ENCODE measurements at regions not wholly inside any gene's neighbourhood (a gene's known extent, or its start where the extent isn't known, plus 50 kb on each side); places are given as distances from the start of the nearest gene placed in this dataset.
"Not testable (repeated sequence)": the region's sequence is repeated elsewhere in the genome, so short reads cannot be mapped to it uniquely, and the experiment has no call there.

DNA sequence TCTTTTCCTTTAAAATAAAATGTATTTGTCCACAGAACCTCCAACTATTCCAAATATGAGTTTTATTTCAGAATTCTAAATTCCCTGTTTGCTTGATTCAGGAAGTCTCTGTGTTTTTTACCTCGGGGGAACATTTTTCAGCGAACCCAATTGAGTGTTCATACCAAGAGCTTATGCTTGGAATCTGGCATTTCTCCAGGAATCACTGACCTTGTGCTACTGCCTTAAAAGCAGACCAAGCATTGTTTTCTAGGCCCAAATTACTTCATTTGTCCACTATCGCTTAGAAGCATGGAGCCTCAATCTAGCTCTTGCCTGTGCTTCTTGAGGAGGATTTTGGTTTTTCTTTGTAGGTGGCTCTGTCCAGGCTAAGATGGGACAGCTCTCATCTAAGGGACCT, 59.4 kb downstream of the EBLN1 start:
- no peak for DNase-seq

DNA sequence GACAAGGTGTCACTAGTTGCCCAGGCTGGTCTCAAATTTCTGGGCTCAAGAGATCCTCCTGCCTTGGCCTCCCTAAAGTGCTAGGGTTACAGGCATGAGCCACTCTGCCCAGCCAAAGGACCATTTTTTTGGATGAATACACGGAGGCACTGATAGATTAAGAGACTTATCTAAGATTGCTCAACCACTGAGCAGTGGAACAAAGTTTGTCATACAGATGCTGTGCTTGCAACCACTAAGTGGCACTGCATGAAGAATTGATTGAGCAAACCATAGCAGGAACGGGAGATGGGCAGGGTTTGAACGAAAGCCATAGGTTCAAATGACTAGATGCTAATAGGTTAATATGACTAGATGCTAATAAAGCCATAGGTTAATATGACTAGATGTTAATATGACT, 61.1 kb downstream of the EBLN1 start:
- DNase-seq = no peak

DNA sequence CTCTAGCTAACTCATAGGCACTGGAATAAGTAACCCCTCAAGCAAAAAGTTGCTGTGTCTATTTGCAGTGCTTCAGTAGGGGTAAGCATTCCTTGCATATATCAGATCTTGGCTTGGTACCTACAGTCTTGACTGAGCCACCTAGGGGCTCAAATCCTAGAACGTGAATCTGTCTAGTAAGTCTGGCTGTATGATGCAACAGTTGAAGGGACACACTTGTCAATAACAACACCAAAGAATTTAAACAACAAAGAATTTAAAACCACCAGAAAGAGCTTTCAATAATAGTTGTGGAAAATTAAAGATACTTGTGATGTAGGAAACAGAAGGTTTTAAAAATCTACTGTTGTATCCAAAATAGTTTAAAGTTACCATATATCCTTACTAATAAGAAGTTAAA, 65.4 kb downstream of the EBLN1 start:
- no peak for DNase-seq

DNA sequence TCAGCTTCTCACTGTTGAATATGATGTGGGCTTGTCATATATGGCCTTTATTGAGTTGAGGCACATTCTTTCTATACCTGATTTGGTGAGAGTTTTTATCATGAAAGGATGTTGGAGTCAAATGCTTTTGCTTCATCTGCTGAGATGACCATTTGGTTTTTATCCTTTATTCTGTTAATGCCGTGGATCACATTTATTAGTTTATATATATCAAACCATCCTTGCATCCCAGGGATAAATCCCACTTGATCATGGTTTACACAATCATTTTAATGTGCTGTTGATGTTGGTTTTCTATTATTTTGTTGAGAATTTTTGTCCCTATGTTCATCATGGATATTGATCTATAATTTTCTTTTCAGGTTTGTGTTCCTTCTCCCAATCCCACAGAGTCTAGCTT, 67.0 kb downstream of the EBLN1 start:
- no peak for DNase-seq

DNA sequence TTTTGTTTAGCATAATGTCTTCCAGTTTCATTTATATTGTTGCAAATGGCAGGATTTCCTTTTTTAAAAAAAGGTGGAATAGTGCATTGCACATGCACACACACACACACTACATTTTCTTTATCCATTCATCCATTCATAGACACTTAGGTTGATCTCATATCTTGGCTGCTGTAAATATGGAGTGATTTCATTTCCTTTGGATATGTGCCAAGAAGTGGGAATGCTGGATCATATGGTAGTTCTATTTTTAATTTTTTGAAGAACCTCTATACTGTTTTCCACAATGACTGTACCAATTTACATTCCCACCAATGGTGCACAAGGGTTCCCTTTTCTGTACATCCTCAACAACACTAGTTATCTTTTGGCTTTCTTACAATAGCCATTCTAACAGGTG, 68.9 kb downstream of the EBLN1 start:
- DNase-seq = no peak

DNA sequence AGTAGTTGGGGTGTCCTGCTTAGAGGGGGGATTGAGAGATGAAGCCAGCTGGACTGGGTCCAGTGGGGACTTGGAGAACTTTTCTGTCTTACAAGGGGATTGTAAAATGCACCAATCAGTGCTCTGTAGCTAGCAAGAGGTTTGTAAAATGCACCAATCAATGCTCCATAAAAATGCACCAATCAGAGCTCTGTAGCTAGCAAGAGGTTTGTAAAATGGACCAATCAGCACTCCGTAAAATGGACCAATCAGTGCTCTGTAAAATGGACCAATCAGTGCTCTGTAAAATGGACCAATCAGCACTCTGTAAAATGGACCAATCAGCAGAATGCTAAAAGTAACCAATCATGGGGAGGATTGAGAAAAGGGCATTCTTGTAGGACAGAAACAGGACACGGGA, 71.9 kb downstream of the EBLN1 start:
- not testable (repeated sequence) for DNase-seq

DNA sequence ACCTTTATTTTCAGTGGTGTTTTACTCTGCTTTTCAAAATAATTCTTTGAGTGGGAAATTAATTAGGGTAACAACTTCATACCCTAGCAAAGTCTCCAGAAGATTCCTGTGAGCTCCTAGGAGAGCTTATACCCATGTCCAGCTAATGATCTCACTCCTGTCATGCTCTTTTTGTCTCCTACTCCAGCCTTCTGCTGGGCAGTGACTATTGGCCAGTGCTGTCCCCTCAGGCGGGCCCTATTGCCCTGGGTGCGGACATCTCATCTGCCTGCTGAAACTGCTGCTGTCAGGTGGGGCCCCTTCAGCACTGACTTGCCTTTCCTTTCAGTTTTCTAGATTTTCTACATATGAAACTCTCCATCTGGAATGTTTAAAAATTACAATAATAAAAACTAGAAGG, 80.3 kb downstream of the EBLN1 start:
- no peak for DNase-seq

DNA sequence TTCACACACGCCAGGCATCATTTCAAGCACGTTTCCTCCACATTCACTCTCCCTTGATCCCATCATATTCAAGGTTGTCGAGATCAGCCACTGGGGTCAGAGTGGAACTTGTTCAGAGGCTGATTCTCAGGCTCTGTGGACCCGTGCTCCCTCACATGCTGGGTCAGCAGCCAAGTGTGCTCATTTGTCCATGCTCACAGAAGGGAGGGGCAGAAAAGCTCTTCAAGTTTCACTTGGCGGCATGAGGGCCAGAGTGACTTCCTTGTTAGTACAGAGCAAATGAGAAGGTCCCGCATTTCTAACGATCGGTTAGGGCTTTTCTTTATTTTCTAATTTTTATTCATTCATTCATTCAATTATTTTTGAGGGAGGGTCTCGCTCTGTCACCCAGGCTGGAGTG, 82.2 kb downstream of the EBLN1 start:
- no peak for DNase-seq

DNA sequence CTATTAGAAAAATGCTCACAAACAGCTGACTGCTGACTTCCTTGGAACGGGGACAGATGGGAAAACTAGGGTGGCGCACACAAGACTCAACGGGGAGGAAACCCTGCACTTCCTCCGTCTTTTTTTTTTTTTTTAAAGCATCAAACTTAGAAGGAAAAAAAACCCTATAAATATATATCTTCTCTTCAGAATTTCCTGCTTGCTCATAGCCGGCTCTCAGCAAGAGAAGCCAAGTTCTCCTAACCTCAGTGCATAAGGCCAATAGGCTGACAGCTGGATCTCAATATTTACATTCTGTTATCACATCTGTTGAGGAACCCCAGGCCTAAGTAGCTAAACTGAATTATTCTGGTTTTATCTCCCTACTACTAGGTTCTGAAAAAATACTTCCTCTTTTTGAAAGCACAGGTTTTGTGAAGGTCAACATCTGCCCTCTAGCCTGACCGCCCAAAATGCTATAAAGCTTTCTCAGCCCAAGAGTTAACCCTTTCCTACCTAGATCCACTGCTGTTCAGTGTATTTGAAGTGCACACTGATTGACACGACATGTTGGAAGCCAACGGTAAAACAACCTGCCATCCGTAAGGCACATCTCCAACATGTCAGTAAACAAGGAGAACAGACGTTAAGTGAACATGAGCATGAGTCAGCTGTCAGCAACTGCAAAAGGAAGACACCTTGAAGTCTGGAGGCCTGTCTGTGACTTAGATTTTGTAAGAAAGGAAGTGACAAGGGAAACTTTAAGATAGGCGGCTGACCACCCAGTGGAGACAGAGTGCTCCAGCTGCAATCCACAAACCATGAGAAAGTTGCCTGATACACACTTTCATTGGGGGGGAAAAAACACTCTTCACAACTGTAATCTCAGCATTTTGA, 83.8 kb downstream of the EBLN1 start:
- no peak for DNase-seq

DNA sequence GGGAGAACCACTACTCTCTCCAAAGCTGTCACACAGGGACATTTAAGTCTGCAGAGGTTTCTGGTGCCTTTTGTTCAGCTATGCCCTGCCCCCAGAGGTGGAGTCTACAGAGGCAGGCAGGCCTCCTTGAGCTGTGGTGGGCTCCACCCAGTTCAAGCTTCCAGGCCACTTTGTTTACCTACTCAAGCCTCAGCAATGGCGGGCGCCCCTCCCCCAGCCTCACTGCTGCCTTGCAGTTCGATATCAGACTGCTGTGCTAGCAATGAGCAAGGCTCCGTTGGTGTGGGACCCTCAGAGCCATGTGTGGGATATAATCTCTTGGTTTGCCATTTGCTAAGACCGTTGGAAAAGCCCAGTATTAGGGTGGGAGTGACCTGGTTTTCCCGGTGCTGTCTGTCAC, 87.0 kb downstream of the EBLN1 start:
- DNase-seq = not testable (repeated sequence)

DNA sequence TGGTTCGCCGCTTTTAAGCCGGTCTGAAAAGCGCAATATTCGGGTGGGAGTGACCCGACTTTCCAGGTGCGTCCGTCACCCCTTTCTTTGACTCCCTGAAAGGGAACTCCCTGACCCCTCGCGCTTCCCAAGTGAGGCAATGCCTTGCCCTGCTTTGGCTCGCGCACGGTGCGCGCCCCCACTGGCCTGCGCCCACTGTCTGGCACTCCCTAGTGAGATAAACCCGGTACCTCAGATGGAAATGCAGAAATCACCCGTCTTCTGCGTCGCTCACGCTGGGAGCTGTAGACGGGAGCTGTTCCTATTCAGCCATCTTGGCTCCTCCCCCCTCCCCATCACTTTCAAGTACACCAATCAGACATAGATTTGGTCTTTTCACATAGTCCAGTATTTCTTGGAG, 88.2 kb downstream of the EBLN1 start:
- DNase-seq = not testable (repeated sequence)

DNA sequence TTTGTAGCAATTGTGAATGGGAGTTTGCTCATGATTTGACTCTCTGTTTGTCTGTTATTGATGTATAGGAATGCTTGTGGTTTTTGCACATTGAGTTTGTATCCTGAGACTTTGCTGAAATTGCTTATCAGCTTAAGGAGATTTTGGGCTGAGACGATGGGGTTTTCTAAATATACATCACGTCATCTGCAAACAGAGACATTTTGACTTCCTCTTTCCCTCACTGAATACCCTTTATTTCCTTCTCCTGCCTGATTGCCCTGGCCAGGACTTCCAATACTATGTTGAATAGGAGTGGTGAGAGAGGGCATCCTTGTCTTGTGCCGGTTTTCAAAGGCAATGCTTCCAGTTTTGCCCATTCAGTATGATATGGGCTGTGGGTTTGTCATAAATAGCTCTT, 96.6 kb downstream of the EBLN1 start:
- DNase-seq = not testable (repeated sequence)

DNA sequence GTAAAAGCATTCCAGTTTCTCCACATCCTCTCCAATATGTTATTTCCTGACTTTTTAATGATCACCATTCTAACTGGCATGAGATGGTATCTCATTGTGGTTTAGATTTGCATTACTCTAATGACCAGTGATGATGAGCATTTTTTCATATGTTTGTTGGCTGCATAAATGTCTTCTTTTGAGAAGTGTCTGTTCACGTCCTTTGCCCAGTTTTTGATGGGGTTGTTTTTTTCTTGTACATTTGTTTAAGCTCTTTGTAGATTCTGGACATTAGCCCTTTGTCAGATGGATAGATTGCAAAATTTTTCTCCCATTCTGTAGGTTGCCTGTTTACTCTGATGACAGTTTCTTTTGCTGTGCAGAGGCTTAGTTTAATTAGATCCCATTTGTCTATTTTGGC, 97.7 kb downstream of the EBLN1 start:
- DNase-seq = not testable (repeated sequence)

DNA sequence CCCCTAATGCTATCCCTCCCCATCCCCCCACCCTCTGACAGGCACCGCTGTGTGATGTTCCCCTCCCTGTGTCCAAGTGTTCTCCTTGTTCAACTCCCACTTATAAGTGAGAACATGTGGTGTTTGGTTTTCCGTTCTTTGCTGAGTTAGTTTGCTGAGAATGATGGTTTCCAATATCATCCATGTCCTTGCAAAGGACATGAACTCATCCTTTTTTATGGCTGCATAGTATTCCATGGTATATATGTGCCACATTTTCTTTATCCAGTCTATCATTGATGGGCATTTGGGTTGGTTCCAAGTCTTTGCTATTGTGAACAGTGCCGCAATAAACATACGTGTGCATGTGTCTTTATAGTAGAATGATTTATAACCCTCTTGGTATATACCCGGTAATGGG, 98.2 kb downstream of the EBLN1 start:
- not testable (repeated sequence) for DNase-seq

DNA sequence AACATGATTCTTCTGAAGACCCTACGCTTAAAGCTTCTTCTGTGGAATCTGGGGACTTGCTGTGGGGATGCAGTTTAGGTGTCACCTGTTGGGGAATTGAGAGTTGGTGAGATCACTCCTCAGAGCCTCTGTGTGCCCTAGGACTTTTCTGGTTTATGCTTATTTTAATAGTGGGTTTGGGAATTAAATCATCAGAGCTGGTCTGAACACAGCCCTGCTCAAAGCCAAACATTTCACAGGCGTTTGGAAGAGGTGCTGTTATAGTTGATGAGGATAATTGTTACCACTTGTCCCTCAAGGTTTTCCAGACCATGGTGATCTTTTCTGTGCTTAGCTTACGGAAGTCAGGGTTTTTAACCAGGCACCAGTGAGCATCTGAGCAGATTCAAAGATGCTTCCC, 106.1 kb downstream of the EBLN1 start:
- DNase-seq = no peak

DNA sequence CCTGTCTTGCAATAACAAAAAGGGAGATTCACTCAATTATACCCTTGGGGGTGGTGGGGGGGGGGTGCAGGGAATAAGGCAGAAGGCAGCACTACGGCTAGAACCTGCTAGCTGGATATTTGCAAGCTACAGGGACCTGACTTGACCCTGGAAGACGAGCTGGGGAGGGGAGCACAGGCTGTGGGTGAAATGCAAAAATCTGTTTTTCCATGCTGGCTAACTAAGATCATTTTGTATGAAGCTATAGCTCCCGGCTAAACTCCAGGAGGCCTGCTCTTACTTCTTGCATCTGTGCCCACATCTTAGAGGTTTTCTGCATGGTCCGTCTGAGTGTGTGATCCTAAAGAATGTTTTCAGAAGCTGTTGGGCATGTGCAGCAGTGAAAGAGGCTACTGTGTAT, 106.6 kb downstream of the EBLN1 start:
- no peak for DNase-seq

DNA sequence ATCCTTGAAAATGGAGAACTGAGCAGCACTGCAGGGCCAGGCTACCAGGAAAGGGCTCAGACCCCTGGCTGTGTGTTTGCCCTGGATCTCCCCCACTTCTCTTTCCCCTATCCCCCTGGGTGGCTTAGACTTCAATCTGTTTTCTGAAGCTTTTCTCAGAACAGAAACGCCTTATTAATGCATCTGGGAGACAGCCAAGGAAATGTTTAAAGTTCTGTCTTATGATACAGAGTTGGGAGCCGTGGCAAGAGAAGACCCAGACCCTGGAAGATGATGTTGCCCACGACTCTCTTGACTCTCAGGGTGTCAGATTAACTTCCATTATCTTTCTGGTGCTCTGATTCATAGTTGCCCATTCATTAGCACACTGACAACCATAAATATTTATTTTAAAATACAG, 107.1 kb downstream of the EBLN1 start:
- DNase-seq = no peak

DNA sequence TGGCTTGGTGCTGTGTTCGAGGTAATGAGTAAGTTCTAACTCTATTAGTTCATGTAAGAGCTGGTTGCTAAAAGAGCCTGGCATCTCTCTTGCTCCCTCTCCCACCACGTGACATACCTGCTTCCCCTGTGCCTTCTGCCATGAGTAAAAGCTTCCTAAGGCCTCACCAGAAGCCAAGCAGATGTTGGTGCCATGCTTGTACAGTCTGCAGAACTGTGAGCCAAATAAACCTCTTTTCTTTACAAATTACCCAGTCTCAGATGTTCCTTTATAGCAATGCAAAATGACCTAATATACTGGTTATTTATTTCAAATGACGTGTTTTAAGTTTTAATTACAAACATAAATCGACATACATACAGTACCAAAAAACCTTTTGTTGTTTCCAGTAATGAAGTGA, 101.7 kb upstream of the DNAJC1 start:
- no peak for DNase-seq

DNA sequence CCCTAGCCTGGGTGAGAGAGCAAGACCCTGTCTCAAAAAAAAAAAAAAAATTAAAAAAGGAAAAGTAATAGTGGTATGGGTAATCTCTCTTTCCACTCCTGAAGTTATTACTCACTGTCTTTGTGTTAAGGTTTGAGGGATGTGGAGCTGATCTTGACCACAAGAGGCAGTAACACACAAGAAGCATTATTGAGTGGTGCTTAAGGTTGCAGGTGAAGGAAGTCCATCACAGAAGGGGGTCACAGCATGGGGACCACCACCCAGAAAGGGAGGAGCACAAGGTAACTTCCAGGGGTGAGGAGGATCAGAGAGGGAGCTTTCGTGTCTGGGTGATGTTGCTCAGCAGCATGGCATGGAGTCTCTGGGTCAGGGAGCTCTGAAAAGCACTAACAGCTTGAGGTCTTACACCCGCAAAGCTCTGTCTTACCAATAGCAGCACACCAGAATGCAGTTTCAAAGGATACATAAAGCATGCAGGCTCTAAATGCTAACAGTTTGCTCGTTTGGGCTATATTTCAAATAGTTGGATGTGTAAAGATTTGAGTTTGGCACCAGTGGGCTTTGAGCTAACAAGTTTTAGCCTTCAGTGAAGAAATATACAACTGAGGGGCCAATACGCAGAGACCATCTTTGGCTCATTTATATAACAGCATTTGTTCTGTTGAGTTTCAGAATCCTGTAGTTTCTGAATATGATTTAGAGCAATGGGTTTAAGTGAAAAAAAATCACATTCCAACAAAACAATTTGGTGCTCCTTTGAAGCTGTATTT, 100.4 kb upstream of the DNAJC1 start:
- DNase-seq = no peak

DNA sequence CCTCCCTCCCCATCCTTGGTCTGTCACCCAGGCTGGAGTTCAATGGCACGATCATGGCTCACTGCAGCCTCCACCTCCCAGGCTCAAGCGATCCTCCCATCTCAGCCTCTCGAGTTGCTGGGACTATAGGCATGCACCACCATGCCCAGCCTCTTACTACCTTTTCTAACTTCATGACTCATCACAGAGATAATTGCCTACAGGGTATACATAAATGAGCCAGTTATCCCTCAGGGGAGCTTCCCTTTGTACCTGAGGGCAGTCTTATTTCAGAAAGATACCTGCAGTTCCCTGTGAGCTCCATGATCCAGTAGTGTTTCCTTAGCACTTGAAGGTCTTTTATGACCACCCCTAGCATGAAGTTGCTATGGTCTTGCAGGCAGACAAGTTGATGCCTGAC, 94.2 kb upstream of the DNAJC1 start:
- DNase-seq = no peak

DNA sequence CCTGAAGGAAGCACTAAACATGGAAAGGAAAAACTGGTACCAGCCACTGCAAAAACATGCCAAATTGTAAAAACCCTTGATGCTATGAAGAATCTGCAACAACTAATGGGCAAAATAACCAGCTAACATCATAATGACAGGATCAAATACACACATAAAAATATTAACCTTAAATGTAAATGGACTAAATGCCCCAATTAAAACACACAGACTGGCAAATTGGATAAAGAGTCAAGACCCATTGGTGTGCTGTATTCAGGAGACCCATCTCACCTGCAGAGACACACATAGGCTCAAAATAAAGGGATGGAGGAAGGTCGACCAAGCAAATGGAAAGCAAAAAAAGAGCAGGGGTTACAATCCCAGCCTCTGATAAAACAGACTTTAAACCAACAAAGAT, 87.7 kb upstream of the DNAJC1 start:
- not testable (repeated sequence) for DNase-seq

DNA sequence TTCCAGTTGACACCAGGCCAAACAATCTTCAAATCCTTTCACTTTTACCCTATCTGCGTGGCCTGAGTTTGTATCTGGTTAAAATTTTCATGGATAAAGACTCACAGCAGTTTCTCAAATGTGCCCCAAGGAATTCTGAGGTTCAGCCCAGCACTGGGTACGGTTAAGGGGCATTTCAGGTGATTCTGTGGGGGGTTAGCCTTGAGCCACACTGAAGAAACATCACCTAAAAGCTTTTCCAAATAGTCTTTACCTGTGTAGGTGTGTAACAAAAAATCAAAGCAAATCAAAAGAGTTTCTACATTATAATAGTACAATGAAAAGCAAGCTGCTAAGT, 83.8 kb upstream of the DNAJC1 start:
- no peak for DNase-seq

DNA sequence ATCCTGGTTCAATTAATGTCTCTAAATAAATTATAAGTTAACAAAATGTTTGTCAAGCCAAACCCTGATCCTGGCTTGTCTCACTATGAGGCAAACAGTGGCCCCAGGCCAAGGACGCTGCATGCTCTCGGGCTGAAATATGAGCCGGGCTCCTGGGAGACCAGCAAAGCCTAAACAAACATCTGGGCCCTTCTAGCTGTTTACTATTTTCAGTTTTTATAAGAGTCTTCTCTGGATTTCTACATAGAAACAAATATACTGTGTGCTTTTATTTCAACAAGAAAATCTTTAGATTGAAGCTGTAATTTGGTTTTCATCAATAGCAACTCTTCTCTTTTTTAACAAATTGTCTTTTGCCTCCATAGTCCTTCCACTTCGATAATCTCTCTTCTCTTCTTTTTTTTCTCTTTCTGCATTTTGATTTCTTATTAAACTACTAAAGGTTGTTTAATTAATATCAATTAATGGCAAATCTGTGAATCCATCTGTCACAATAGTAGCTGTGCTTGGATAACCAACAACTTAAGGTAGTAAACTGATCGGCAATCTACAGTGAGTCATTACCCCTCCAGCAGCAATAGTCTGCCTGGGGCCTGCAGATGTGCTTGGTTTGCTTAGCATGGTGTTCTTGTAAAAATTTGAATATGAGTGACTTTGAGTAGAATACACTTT, 83.3 kb upstream of the DNAJC1 start:
- DNase-seq = peak; percentile 84

DNA sequence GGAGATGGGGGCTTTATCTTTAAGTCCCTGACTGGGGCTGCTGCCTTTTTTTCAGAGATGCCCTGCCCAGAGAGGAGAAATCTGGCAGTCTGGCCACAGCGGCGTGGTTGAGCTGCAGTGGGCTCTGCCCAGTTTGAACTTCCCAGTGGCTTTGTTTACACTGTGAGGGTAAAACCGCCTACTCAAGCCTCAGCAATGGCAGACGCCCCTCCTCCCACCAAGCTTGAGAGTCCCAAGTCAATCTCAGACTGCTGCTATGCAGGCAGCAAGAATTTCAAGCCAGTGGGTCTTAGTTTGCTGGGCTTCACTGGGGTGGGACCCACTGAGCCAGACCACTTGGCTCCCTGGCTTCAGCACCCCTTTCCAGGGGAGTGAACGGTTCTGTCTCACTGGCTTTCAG, 76.4 kb upstream of the DNAJC1 start:
- not testable (repeated sequence) for DNase-seq
